ENCODE measurements at regions not wholly inside any gene's neighbourhood (a gene's known extent, or its start where the extent isn't known, plus 50 kb on each side); places are given as distances from the start of the nearest gene placed in this dataset.

GRCh38 chr12:127567531-127567930 lies 699.4 kb upstream of the TMEM132C start:
- Histone ChIP-seq H3K36me3 (ENCODE audit: control insufficient read depth, insufficient read depth, low read length) (no peaks in the 10 kb centered on the region), H3K4me3 (ENCODE audit: low read depth, low read length) (no peak overlapping the region), H3K27me3 (ENCODE audit: control insufficient read depth, insufficient read depth, low read length) (peaks cover 1% of the 10 kb centered on the region; the same call in 1 of the 2 replicates)
- TF ChIP-seq CTCF (IDR thresholded peaks at IDR 0.05; ENCODE audit: insufficient read depth, low read depth, low read length): no peak
- ChIA-PET CTCF (no interaction called here), POLR2A (no interaction called here)
- DNase-seq (ENCODE audit: low read depth): no peak

GRCh38 chr12:127570387-127570786 lies 696.6 kb upstream of the TMEM132C start:
- no peak for DNase-seq (ENCODE audit: low read depth)
- TF ChIP-seq CTCF (IDR thresholded peaks at IDR 0.05; ENCODE audit: insufficient read depth, low read depth, low read length): no peak
- no peak overlapping the region for H3K4me3 ChIP-seq (ENCODE audit: low read depth, low read length)
- no peaks in the 10 kb centered on the region for H3K36me3 ChIP-seq (ENCODE audit: control insufficient read depth, insufficient read depth, low read length)
- POLR2A ChIA-PET: no interaction called here
- CTCF ChIA-PET: no interaction called here
- peaks cover 1% of the 10 kb centered on the region; the same call in 1 of the 2 replicates for H3K27me3 ChIP-seq (ENCODE audit: control insufficient read depth, insufficient read depth, low read length)

GRCh38 chr12:127570793-127571360 lies 696.1 kb upstream of the TMEM132C start:
- peaks cover 1% of the 10 kb centered on the region; the same call in 1 of the 2 replicates for H3K27me3 ChIP-seq (ENCODE audit: control insufficient read depth, insufficient read depth, low read length)
- CTCF ChIA-PET: interaction anchor here (0.7 to 1.3 kb wide), 2 partner anchors 11 to 113 kb away, joined by 3 to 4 read pairs; no protein-coding TSS in a partner anchor
- POLR2A ChIA-PET: no interaction called here
- no peak for DNase-seq (ENCODE audit: low read depth)
- no peak for TF ChIP-seq CTCF (IDR thresholded peaks at IDR 0.05; ENCODE audit: insufficient read depth, low read depth, low read length)
- H3K4me3 ChIP-seq (ENCODE audit: low read depth, low read length): no peak overlapping the region
- H3K36me3 ChIP-seq (ENCODE audit: control insufficient read depth, insufficient read depth, low read length): no peaks in the 10 kb centered on the region

GRCh38 chr12:127571578-127571977 lies 695.4 kb upstream of the TMEM132C start:
- TF ChIP-seq CTCF (IDR thresholded peaks at IDR 0.05; ENCODE audit: insufficient read depth, low read depth, low read length): no peak
- POLR2A ChIA-PET: interaction anchor here (0.7 kb wide), 1 partner anchor 93 kb away, joined by 4 read pairs; no protein-coding TSS in a partner anchor
- no peak for DNase-seq (ENCODE audit: low read depth)
- peaks cover 1% of the 10 kb centered on the region; the same call in 1 of the 2 replicates for H3K27me3 ChIP-seq (ENCODE audit: control insufficient read depth, insufficient read depth, low read length)
- no peaks in the 10 kb centered on the region for H3K36me3 ChIP-seq (ENCODE audit: control insufficient read depth, insufficient read depth, low read length)
- no peak overlapping the region for H3K4me3 ChIP-seq (ENCODE audit: low read depth, low read length)
- CTCF ChIA-PET: interaction anchor here (0.7 to 1.3 kb wide), 3 partner anchors 12 to 114 kb away, joined by 3 to 5 read pairs (median 4); no protein-coding TSS in a partner anchor

- ChIA-PET CTCF (no interaction called here), POLR2A (no interaction called here)
- Histone ChIP-seq H3K4me3 (ENCODE audit: low read depth, low read length) (no peak overlapping the region), H3K36me3 (ENCODE audit: control insufficient read depth, insufficient read depth, low read length) (no peaks in the 10 kb centered on the region), H3K27me3 (ENCODE audit: control insufficient read depth, insufficient read depth, low read length) (no peaks in the 10 kb centered on the region)
- no peak for TF ChIP-seq CTCF (IDR thresholded peaks at IDR 0.05; ENCODE audit: insufficient read depth, low read depth, low read length)
- DNase-seq (ENCODE audit: low read depth): no peak
These were observed 687.5 kb upstream of the TMEM132C start for GRCh38 chr12:127579446-127579845.
